Fibroblast of skin of left quadriceps (primary cell): ENCODE measurements at regions not wholly inside any gene's neighbourhood (a gene's known extent, or its start where the extent isn't known, plus 50 kb on each side); places are given as distances from the start of the nearest gene placed in this dataset.
A peak's percentile ranks its signal among the peaks of the same experiment; 100 is the strongest.
"Not testable (repeated sequence)": the region's sequence is repeated elsewhere in the genome, so short reads cannot be mapped to it uniquely, and the experiment has no call there.

Experiments used
- DNase-seq, 2 experiments: peaks; one replicate each; pipeline ENCODE4 v3.0.0-alpha.2; 2013; ENCODE audit warnings: low read depth in 2 of 2

DNA sequence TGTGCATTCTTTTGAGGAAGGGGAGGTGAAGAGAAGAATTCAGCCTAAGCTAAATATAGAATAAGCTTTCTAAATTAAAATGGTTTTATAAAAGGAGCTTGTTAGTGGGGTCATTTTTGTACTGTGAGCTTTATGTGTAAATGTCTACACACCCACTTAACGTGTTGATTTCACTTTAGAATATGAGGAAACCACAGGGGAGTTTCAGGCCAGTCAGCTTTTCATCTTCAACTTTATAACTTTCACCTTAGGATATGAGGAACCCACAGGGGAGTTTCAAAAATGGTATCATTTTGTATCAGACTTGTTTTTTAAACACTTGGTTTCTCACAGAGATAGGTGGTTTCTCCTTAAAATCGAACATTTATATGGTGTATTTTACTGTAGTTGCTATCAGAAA is 120.7 kb upstream of the NIPA1 start:
- DNase-seq = not testable (repeated sequence)

DNA sequence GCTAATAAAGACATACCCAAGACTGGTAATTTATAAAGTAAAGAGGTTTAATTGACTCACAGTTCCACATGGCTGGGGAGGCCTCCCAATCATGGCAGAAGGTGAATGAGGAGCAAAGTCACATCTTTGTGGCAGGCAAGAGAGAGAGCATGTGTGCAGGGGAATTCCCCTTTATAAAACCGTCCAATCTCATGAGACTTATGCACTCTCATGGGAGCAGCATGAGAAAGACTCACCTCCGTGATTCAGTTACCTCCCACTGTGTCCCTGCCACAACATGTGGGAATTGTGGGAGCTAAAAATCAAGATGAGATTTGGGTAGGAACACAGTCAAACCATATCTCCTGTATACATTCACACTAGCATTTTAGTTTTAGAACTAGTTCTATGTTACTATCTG is 101.7 kb upstream of the NIPA1 start:
- DNase-seq = not testable (repeated sequence)

DNA sequence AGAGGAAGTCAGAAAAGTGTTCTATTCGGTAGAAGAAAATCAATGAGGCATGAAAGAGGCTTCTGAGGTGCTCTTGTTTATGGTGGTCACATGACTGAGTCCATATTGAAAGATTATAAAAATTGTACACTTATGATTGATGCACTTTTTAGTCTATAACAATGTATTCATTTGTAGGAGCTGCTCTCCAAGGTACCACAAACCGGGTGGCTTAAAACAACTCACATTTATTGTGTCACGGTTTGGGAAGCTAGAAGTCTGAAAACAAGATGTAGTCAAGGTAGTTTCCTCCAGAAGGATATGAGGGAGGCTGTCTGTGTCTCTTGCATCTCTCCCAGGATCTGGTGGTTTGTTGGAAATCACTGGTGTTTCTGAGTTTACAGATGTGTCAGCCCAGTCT is 86.6 kb upstream of the NIPA1 start:
- not testable (repeated sequence) for DNase-seq

GRCh38 chr15:22710831-22711341 is 75.6 kb upstream of the NIPA1 start:
- not testable (repeated sequence) for DNase-seq

GRCh38 chr15:22713933-22714332 is 72.5 kb upstream of the NIPA1 start:
- not testable (repeated sequence) for DNase-seq

- not testable (repeated sequence) for DNase-seq
These were observed 71.9 kb upstream of the NIPA1 start for GRCh38 chr15:22714358-22715132.

GRCh38 chr15:22715133-22715845 is 71.2 kb upstream of the NIPA1 start:
- not testable (repeated sequence) for DNase-seq

GRCh38 chr15:22719980-22720379 is 66.5 kb upstream of the NIPA1 start:
- not testable (repeated sequence) for DNase-seq

GRCh38 chr15:22726104-22726503 is 60.3 kb upstream of the NIPA1 start:
- not testable (repeated sequence) for DNase-seq

GRCh38 chr15:22735067-22735466 is 51.4 kb upstream of the NIPA1 start:
- DNase-seq = not testable (repeated sequence)

- DNase-seq = peak; percentile 50 to 57
These were observed 50.7 kb upstream of the NIPA1 start for GRCh38 chr15:22735781-22736180.

DNA sequence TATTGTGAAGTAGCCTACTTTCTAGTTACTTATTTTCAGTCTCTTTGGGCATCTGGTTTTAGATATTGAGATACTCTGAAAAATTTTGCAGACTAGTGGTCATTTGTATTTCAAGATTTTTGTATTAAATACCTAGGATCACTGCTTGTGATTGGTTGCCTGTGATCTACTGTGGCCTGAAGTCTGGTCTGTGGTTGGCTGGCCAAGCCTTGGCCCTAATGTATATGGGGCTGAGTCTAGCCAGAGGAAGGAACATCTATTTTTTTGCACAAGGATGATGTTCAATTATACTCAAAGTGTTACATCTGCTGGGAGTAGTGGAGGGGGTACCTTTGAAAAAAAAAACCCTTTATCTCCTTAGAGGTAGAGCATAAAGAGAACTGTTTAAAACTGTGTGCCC is 50.2 kb upstream of the NIPA1 start:
- not testable (repeated sequence) for DNase-seq
